Vagina (tissue), 2 donors: ENCODE measurements at regions not wholly inside any gene's neighbourhood (a gene's known extent, or its start where the extent isn't known, plus 50 kb on each side); places are given as distances from the start of the nearest gene placed in this dataset.

Source experiments
- DNase-seq, 2 donors: peaks; one replicate each; pipeline ENCODE4 v3.0.0-alpha.2; 2017; ENCODE audit errors: extremely low spot score in 2 of 2
- H3K27ac ChIP-seq: fragments of 200-600 bp; sonication (generic); one replicate; pipeline ENCODE4 v1.5.1; 2019
- H3K27me3 ChIP-seq: fragments of 200-600 bp; sonication (generic); one replicate; pipeline ENCODE4 v1.5.1; 2019
- H3K36me3 ChIP-seq, 2 donors: fragments of 200-600 bp; sonication (generic); one replicate each; pipeline ENCODE4 v1.5.1; 2017 to 2019
- H3K4me1 ChIP-seq: fragments of 200-600 bp; sonication (generic); one replicate; pipeline ENCODE4 v1.5.1; 2019
- H3K4me3 ChIP-seq, 2 donors: fragments of 200-600 bp; sonication (generic); 1 replicate in 1 of 2; 2 replicates in 1 of 2; pipeline ENCODE4 v1.5.1; 2016 to 2019
- H3K9me3 ChIP-seq: fragments of 200-600 bp; sonication (generic); one replicate; pipeline ENCODE4 v1.5.1; 2019
- CTCF ChIP-seq, 3 experiments: fragments of 450-650 bp in 2 of 3; fragments of 200-600 bp in 1 of 3; sonication (generic) in 1 of 3; IDR thresholded peaks; one replicate each; pipeline ENCODE4 v1.5.1; 2017 to 2019; ENCODE audit warnings: antibody characterized with exemption in 3 of 3, mild to moderate bottlenecking in 2 of 3, moderate library complexity in 2 of 3
- POLR2A ChIP-seq, 2 donors: fragments of 450-650 bp; IDR thresholded peaks; one replicate each; pipeline ENCODE4 v1.6.1; 2017; ENCODE audit warnings: antibody characterized with exemption in 2 of 2, mild to moderate bottlenecking in 2 of 2, moderate library complexity in 2 of 2
- POLR2AphosphoS5 ChIP-seq, 2 donors: sonication (generic); formaldehyde crosslinking; IDR thresholded peaks; one replicate each; pipeline ENCODE4 v1.9.0; 2017; ENCODE audit warnings: antibody characterized with exemption in 2 of 2, mild to moderate bottlenecking in 2 of 2, low read depth in 1 of 2; ENCODE audit not compliant: insufficient read depth in 1 of 2
- intact Hi-C: fragments of 100-400 bp; cut with DNase I; formaldehyde crosslinking; loops from one replicate; pipeline ENCODE4 v1.15.1; 2023

GRCh38 chr2:217064234-217065011 is 204.6 kb upstream of the TNP1 start:
- peak overlapping the region in 1 of 2 donors; percentile 6 for H3K4me3 ChIP-seq
- DNase-seq, result no peak
- intact Hi-C loops, result no loop called here
- no peak for TF ChIP-seq POLR2A (IDR thresholded peaks at IDR 0.05)
- TF ChIP-seq POLR2AphosphoS5 (IDR thresholded peaks at IDR 0.05; ENCODE audit: insufficient read depth in 1 of 2, low read depth in 1 of 2), result no peak
- TF ChIP-seq CTCF (IDR thresholded peaks at IDR 0.05), result no peak
- peak overlapping the region; percentile 54 for H3K27ac ChIP-seq
- peaks cover 19% of the 10 kb centered on the region for H3K4me1 ChIP-seq
- no peaks in the 10 kb centered on the region for H3K9me3 ChIP-seq
- no peaks in the 10 kb centered on the region for H3K36me3 ChIP-seq
- H3K27me3 ChIP-seq, result no peaks in the 10 kb centered on the region

GRCh38 chr2:217063238-217063755 is 203.4 kb upstream of the TNP1 start:
- TF ChIP-seq POLR2A (IDR thresholded peaks at IDR 0.05) (no peak), POLR2AphosphoS5 (IDR thresholded peaks at IDR 0.05; ENCODE audit: insufficient read depth in 1 of 2, low read depth in 1 of 2) (no peak), CTCF (IDR thresholded peaks at IDR 0.05) (no peak)
- intact Hi-C loops, result no loop called here
- H3K9me3 ChIP-seq, result no peaks in the 10 kb centered on the region
- peak overlapping the region; percentile 54 for H3K27ac ChIP-seq
- H3K36me3 ChIP-seq, result no peaks in the 10 kb centered on the region
- DNase-seq, result no peak
- H3K4me1 ChIP-seq, result peaks cover 19% of the 10 kb centered on the region
- no peak overlapping the region for H3K4me3 ChIP-seq
- H3K27me3 ChIP-seq, result no peaks in the 10 kb centered on the region

GRCh38 chr2:217062768-217063167 is 202.9 kb upstream of the TNP1 start:
- intact Hi-C loops, result no loop called here
- Histone ChIP-seq H3K4me1 (peaks cover 19% of the 10 kb centered on the region), H3K4me3 (no peak overlapping the region), H3K9me3 (no peaks in the 10 kb centered on the region), H3K27ac (no peak overlapping the region), H3K27me3 (no peaks in the 10 kb centered on the region), H3K36me3 (no peaks in the 10 kb centered on the region)
- TF ChIP-seq CTCF (IDR thresholded peaks at IDR 0.05) (no peak), POLR2A (IDR thresholded peaks at IDR 0.05) (no peak), POLR2AphosphoS5 (IDR thresholded peaks at IDR 0.05; ENCODE audit: insufficient read depth in 1 of 2, low read depth in 1 of 2) (no peak)
- DNase-seq, result no peak

- H3K27ac ChIP-seq, result no peak overlapping the region
- H3K36me3 ChIP-seq, result no peaks in the 10 kb centered on the region
- H3K27me3 ChIP-seq, result no peaks in the 10 kb centered on the region
- no peaks in the 10 kb centered on the region for H3K9me3 ChIP-seq
- DNase-seq, result no peak
- no peak overlapping the region for H3K4me3 ChIP-seq
- TF ChIP-seq CTCF (IDR thresholded peaks at IDR 0.05), result no peak
- no peak for TF ChIP-seq POLR2A (IDR thresholded peaks at IDR 0.05)
- no peak for TF ChIP-seq POLR2AphosphoS5 (IDR thresholded peaks at IDR 0.05; ENCODE audit: insufficient read depth in 1 of 2, low read depth in 1 of 2)
- intact Hi-C loops, result no loop called here
- H3K4me1 ChIP-seq, result peaks cover 19% of the 10 kb centered on the region
These were observed 202.1 kb upstream of the TNP1 start for GRCh38 chr2:217061916-217062505.
